ENCODE measurements at regions not wholly inside any gene's neighbourhood (a gene's known extent, or its start where the extent isn't known, plus 50 kb on each side); places are given as distances from the start of the nearest gene placed in this dataset.

- no peaks in the 10 kb centered on the region for H4K20me1 ChIP-seq (ENCODE audit: control insufficient read depth, insufficient read depth, low read depth, low read length)
- H3K27me3 ChIP-seq (ENCODE audit: control insufficient read depth, low read length), result no peaks in the 10 kb centered on the region; the same call in 1 of the 2 replicates
- H3K27ac ChIP-seq (ENCODE audit: low read depth, low read length), result no peak overlapping the region
- TF ChIP-seq CTCF (IDR thresholded peaks at IDR 0.05; ENCODE audit: low read depth, low read length, poor library complexity, severe bottlenecking), result no peak
- no peak for TF ChIP-seq EZH2phosphoT487 (IDR thresholded peaks at IDR 0.05; ENCODE audit: borderline replicate concordance, low read length)
- H3F3A ChIP-seq (ENCODE audit: control insufficient read depth, insufficient read depth), result no peaks in the 10 kb centered on the region
- no peaks in the 10 kb centered on the region for H3K9me2 ChIP-seq (replicated peaks; ENCODE audit: control insufficient read depth, low read length)
- no peaks in the 10 kb centered on the region for H3K79me2 ChIP-seq (ENCODE audit: control insufficient read depth, low read length)
- no peaks in the 10 kb centered on the region for H3K36me3 ChIP-seq (ENCODE audit: control insufficient read depth, low read length)
- no peak overlapping the region for H3K4me2 ChIP-seq (ENCODE audit: low read length)
- no peaks in the 10 kb centered on the region for H3K9me3 ChIP-seq (ENCODE audit: control insufficient read depth, insufficient read depth, low read length)
- H3K4me1 ChIP-seq (ENCODE audit: control insufficient read depth, low read length), result peaks cover 8% of the 10 kb centered on the region
- H3K4me3 ChIP-seq (ENCODE audit: low read length), result no peak overlapping the region
These were observed 246.0 kb upstream of the MVB12B start for GRCh38 chr9:126080641-126081040.

GRCh38 chr9:126081746-126082145 lies 244.9 kb upstream of the MVB12B start:
- H3K9me2 ChIP-seq (replicated peaks; ENCODE audit: control insufficient read depth, low read length), result no peaks in the 10 kb centered on the region
- no peaks in the 10 kb centered on the region for H3K36me3 ChIP-seq (ENCODE audit: control insufficient read depth, low read length)
- peaks cover 8% of the 10 kb centered on the region for H3K4me1 ChIP-seq (ENCODE audit: control insufficient read depth, low read length)
- H3F3A ChIP-seq (ENCODE audit: control insufficient read depth, insufficient read depth), result no peaks in the 10 kb centered on the region
- no peaks in the 10 kb centered on the region for H4K20me1 ChIP-seq (ENCODE audit: control insufficient read depth, insufficient read depth, low read depth, low read length)
- no peaks in the 10 kb centered on the region; the same call in 1 of the 2 replicates for H3K27me3 ChIP-seq (ENCODE audit: control insufficient read depth, low read length)
- no peaks in the 10 kb centered on the region for H3K9me3 ChIP-seq (ENCODE audit: control insufficient read depth, insufficient read depth, low read length)
- H3K4me3 ChIP-seq (ENCODE audit: low read length), result no peak overlapping the region
- no peak overlapping the region for H3K4me2 ChIP-seq (ENCODE audit: low read length)
- no peak overlapping the region for H3K27ac ChIP-seq (ENCODE audit: low read depth, low read length)
- TF ChIP-seq EZH2phosphoT487 (IDR thresholded peaks at IDR 0.05; ENCODE audit: borderline replicate concordance, low read length), result no peak
- no peaks in the 10 kb centered on the region for H3K79me2 ChIP-seq (ENCODE audit: control insufficient read depth, low read length)

GRCh38 chr9:126084008-126084407 lies 242.6 kb upstream of the MVB12B start:
- Histone ChIP-seq H3K4me1 (ENCODE audit: control insufficient read depth, low read length) (peaks cover 8% of the 10 kb centered on the region), H3F3A (ENCODE audit: control insufficient read depth, insufficient read depth) (no peaks in the 10 kb centered on the region), H3K27ac (ENCODE audit: low read depth, low read length) (no peak overlapping the region), H3K4me2 (ENCODE audit: low read length) (peak overlapping the region; percentile 21; the same call in 1 of the 2 replicates), H4K20me1 (ENCODE audit: control insufficient read depth, insufficient read depth, low read depth, low read length) (no peaks in the 10 kb centered on the region), H3K36me3 (ENCODE audit: control insufficient read depth, low read length) (no peaks in the 10 kb centered on the region), H3K4me3 (ENCODE audit: low read length) (peak overlapping the region; percentile 12; the same call in 1 of the 2 replicates), H3K9me2 (replicated peaks; ENCODE audit: control insufficient read depth, low read length) (no peaks in the 10 kb centered on the region), H3K9me3 (ENCODE audit: control insufficient read depth, insufficient read depth, low read length) (no peaks in the 10 kb centered on the region), H3K27me3 (ENCODE audit: control insufficient read depth, low read length) (no peaks in the 10 kb centered on the region; the same call in 1 of the 2 replicates), H3K79me2 (ENCODE audit: control insufficient read depth, low read length) (no peaks in the 10 kb centered on the region)
- TF ChIP-seq EZH2phosphoT487 (IDR thresholded peaks at IDR 0.05; ENCODE audit: borderline replicate concordance, low read length) (no peak), CTCF (IDR thresholded peaks at IDR 0.05; ENCODE audit: low read depth, low read length, poor library complexity, severe bottlenecking) (no peak)

- no peak overlapping the region for H3K4me2 ChIP-seq (ENCODE audit: low read length)
- no peaks in the 10 kb centered on the region for H3K36me3 ChIP-seq (ENCODE audit: control insufficient read depth, low read length)
- H3K9me2 ChIP-seq (replicated peaks; ENCODE audit: control insufficient read depth, low read length), result no peaks in the 10 kb centered on the region
- no peak overlapping the region for H3K27ac ChIP-seq (ENCODE audit: low read depth, low read length)
- no peaks in the 10 kb centered on the region for H3F3A ChIP-seq (ENCODE audit: control insufficient read depth, insufficient read depth)
- H3K4me3 ChIP-seq (ENCODE audit: low read length), result no peak overlapping the region
- no peaks in the 10 kb centered on the region for H3K9me3 ChIP-seq (ENCODE audit: control insufficient read depth, insufficient read depth, low read length)
- TF ChIP-seq CTCF (IDR thresholded peaks at IDR 0.05; ENCODE audit: low read depth, low read length, poor library complexity, severe bottlenecking) (no peak), EZH2phosphoT487 (IDR thresholded peaks at IDR 0.05; ENCODE audit: borderline replicate concordance, low read length) (no peak)
- H3K27me3 ChIP-seq (ENCODE audit: control insufficient read depth, low read length), result no peaks in the 10 kb centered on the region; the same call in 1 of the 2 replicates
- H4K20me1 ChIP-seq (ENCODE audit: control insufficient read depth, insufficient read depth, low read depth, low read length), result no peaks in the 10 kb centered on the region
- H3K79me2 ChIP-seq (ENCODE audit: control insufficient read depth, low read length), result no peaks in the 10 kb centered on the region
- peaks cover 8% of the 10 kb centered on the region for H3K4me1 ChIP-seq (ENCODE audit: control insufficient read depth, low read length)
These were observed 241.9 kb upstream of the MVB12B start for GRCh38 chr9:126084696-126085095.

All from DOHH2 (cell line).